HUES64 (cell line): ENCODE measurements at regions not wholly inside any gene's neighbourhood (a gene's known extent, or its start where the extent isn't known, plus 50 kb on each side); places are given as distances from the start of the nearest gene placed in this dataset.

Source experiments
- H3K27ac ChIP-seq: 2 replicates; pipeline ENCODE4 v1.7.0; 2013; ENCODE audit warnings: low read depth, low read length, inconsistent platforms
- H3K27me3 ChIP-seq: 2 replicates; pipeline ENCODE4 v1.6.1; 2013; ENCODE audit warnings: mild to moderate bottlenecking, low read length; ENCODE audit not compliant: insufficient read depth
- H3K36me3 ChIP-seq: 2 replicates; pipeline ENCODE4 v1.6.1; 2013; ENCODE audit warnings: mild to moderate bottlenecking, low read length; ENCODE audit not compliant: insufficient read depth
- H3K4me1 ChIP-seq: 2 replicates; pipeline ENCODE4 v1.6.1; 2013; ENCODE audit warnings: mild to moderate bottlenecking, low read length, moderate library complexity; ENCODE audit not compliant: insufficient read depth
- H3K4me3 ChIP-seq: 2 replicates; pipeline ENCODE4 v1.5.1; 2013; ENCODE audit warnings: mild to moderate bottlenecking, low read length, moderate library complexity
- H3K9ac ChIP-seq: 2 replicates; pipeline ENCODE4 v1.6.1; 2013; ENCODE audit warnings: mild to moderate bottlenecking, low read depth, low read length
- H3K9me3 ChIP-seq: 2 replicates; pipeline ENCODE4 v1.6.1; 2013; ENCODE audit warnings: low read depth, low read length; ENCODE audit not compliant: insufficient read depth
- WGBS: fragments of 150-250, 120-280 bp; methylation state at CpG from one replicate; pipeline ENCODE4 v1.1.7; 2013; ENCODE audit warnings: missing lambda C conversion rate; 5-methylcytosine and 5-hydroxymethylcytosine counted together

DNA sequence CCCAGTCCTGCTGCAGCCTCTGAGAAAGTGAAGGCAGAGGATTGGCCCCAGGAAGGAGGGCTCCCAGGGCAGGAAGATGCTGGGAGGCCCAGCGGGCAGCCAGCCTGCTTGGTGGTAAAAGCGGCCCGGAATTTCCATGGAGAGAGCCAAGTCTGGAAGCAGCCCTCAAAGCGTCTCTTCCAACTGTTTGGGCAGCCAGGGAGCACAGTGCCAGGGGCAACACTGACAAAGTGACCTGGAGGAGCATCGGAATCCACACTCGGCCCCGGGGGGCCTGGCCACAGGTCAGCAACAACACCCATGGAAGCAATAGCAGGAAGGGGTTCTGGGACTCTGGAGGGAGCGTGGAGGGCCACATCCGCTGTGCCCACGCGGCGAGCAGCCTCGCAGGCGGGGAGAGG is 63.2 kb upstream of the FGFR2 start:
- H3K9ac ChIP-seq, result no peak overlapping the region
- no peaks in the 10 kb centered on the region for H3K27me3 ChIP-seq
- no peak overlapping the region for H3K27ac ChIP-seq
- no peaks in the 10 kb centered on the region for H3K4me1 ChIP-seq
- H3K9me3 ChIP-seq, result 0 out of 2 replicates have a peak, but pooled peaks cover 2% of the 10 kb centered on the region
- H3K36me3 ChIP-seq, result no peaks in the 10 kb centered on the region
- no peak overlapping the region for H3K4me3 ChIP-seq
- 94% methylated on average over 14 of the region's 14 CpGs for WGBS

GRCh38 chr10:121659236-121659635 is 61.0 kb upstream of the FGFR2 start:
- H3K4me1 ChIP-seq, result peaks cover 2% of the 10 kb centered on the region
- no peak overlapping the region for H3K27ac ChIP-seq
- no peak overlapping the region for H3K9ac ChIP-seq
- 84% methylated on average over 10 of the region's 10 CpGs for WGBS
- H3K9me3 ChIP-seq, result no peaks in the 10 kb centered on the region
- no peak overlapping the region for H3K4me3 ChIP-seq
- no peaks in the 10 kb centered on the region for H3K36me3 ChIP-seq
- no peaks in the 10 kb centered on the region for H3K27me3 ChIP-seq

DNA sequence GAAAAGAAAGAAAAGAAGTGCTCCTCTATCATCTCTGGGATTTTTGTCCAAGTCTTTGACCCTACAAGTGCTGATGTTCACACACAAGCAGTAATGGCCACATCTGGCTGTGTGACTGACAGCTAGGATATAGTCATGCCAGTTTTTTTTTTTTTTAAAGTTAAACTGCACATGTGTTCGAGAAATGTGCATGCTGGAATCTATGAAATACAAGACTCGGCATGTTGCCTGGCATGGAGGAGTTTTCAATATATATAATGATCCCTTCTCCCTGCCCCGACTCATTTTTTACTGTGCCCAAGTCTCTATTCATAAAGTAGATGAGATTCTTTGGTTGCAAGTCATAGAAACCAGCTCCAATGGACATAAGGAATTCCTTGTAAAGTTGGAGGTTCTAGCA is 60.4 kb upstream of the FGFR2 start:
- peaks cover 5% of the 10 kb centered on the region for H3K4me1 ChIP-seq
- no peak overlapping the region for H3K27ac ChIP-seq
- H3K27me3 ChIP-seq, result no peaks in the 10 kb centered on the region
- no peaks in the 10 kb centered on the region for H3K36me3 ChIP-seq
- no peak overlapping the region for H3K4me3 ChIP-seq
- no peaks in the 10 kb centered on the region for H3K9me3 ChIP-seq
- no peak overlapping the region for H3K9ac ChIP-seq
- 94% methylated on average over 3 of the region's 3 CpGs for WGBS

- Histone ChIP-seq H3K27me3 (no peaks in the 10 kb centered on the region), H3K4me1 (peaks cover 5% of the 10 kb centered on the region), H3K27ac (no peak overlapping the region), H3K36me3 (no peaks in the 10 kb centered on the region), H3K9me3 (no peaks in the 10 kb centered on the region), H3K9ac (no peak overlapping the region), H3K4me3 (no peak overlapping the region)
- 92% methylated on average over 5 of the region's 5 CpGs for WGBS
Observed at GRCh38 chr10:121658111-121658510, 59.9 kb upstream of the FGFR2 start.

DNA sequence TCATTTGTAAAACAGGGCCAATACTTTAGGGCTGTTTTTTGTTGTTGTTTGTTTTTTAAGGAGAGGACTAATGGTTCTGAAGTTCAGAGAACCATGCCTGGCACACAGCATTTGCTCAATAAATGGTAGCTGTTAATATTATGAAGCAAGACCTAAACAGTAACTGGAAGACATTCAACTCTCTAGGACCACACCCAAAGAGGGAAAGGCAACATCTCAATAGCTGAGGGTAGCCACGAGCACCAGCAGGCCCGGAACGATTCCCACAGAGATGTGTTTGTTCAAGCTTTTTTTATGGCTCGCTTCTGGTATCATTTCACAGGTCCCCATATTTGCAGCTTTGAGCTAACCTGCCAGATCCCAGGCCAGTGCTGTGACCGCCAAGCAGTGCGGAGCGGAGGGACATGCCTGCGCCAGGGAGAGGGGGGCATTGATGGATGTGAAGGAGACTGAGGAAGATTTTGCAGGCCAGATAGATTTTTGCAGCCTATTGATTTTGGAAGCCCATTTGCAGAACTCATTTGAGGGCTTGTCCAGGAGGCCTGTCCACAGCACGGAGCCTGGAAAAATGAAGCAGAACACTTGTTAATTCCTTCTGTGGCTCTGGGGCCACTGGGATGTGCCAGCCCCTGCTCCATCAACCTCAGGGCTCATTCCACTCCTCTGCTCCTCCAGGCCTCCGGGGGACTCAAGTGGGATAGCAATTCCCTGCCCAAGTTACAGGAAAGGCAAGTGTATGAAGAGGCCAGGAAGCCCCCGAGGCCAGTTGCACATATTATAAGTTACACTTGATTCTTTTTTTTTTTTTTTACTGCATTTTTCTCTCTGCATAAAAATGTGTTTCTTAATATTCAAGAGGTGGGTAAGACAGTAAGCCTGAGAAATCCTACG is 57.3 kb upstream of the FGFR2 start:
- 87% methylated on average over 11 of the region's 12 CpGs for WGBS
- H3K27ac ChIP-seq, result no peak overlapping the region
- H3K36me3 ChIP-seq, result no peaks in the 10 kb centered on the region
- H3K4me1 ChIP-seq, result peaks cover 5% of the 10 kb centered on the region
- no peaks in the 10 kb centered on the region for H3K9me3 ChIP-seq
- no peaks in the 10 kb centered on the region for H3K27me3 ChIP-seq
- H3K9ac ChIP-seq, result no peak overlapping the region
- no peak overlapping the region for H3K4me3 ChIP-seq

DNA sequence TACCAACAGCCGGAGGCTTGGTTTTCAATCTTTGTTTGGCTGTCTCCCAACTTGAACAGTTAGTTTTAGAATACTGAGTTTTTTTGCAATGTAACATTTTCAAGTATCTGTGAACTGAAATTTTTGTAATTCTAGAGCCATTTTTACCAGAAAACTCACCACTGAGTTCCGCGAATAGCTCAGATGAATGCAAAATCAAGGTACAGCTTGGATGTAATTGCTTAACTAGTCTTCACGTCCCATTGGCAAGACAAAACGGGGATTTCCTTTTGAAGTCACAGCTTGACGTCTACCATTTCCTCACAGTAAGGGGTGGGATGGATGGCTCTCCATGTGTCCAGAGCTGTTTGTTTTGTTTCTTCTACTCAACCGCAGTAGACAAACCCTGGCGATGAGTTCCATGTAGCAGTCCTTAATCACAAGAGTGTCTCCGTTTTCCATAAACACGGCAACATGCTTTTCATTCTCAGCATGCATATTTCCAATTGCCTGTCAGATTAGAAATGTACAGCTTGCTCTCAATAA is 55.8 kb upstream of the FGFR2 start:
- Histone ChIP-seq H3K4me3 (no peak overlapping the region), H3K9ac (no peak overlapping the region), H3K27ac (no peak overlapping the region), H3K27me3 (no peaks in the 10 kb centered on the region), H3K9me3 (no peaks in the 10 kb centered on the region), H3K36me3 (no peaks in the 10 kb centered on the region), H3K4me1 (peaks cover 5% of the 10 kb centered on the region)
- 67% methylated on average over 10 of the region's 10 CpGs for WGBS

DNA sequence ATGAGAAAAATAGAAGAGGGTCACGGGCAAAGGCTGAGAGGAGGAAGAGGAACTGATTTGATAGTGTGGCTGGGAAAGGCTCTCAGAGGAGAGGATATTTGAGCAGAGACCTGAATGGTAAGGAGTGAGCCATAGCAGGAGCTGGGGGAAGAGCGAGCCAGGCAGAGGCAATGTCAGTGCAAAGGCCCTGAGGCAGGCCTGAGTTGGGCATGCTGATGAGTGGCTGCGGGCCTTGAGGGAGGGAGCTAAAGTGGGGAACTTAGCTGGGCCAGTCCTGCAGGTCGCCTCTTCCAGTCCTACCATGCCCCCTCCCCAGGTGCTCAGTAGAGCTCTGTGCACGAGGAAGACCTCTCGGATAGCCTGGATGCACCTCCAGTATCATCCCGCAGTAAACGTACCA is 55.4 kb upstream of the FGFR2 start:
- no peak overlapping the region for H3K4me3 ChIP-seq
- 92% methylated on average over 8 of the region's 8 CpGs for WGBS
- H3K27me3 ChIP-seq, result no peaks in the 10 kb centered on the region
- H3K9ac ChIP-seq, result no peak overlapping the region
- no peak overlapping the region for H3K27ac ChIP-seq
- no peaks in the 10 kb centered on the region for H3K36me3 ChIP-seq
- peaks cover 5% of the 10 kb centered on the region for H3K4me1 ChIP-seq
- no peaks in the 10 kb centered on the region for H3K9me3 ChIP-seq

DNA sequence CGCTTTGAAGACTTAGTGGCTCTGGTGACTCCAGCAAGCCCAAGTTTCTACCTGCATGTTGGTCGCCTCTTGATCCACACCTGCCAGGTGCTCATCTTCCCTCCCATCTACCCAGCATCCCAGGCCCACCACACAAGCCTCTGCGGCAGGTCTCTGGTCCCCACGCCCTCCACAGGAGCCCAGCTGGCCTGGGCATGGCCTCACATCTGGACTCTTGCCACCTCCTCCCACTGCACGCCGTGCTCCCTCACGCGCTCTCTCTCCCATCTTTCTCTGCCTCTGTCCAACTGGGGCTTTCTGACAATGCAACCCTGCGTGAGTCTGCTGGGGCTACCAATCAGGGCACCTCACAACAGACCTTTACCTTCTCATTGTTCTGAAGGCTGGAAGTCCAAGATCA is 50.2 kb upstream of the FGFR2 start:
- Histone ChIP-seq H3K9ac (no peak overlapping the region), H3K27ac (no peak overlapping the region), H3K9me3 (no peaks in the 10 kb centered on the region), H3K36me3 (no peaks in the 10 kb centered on the region), H3K4me1 (no peaks in the 10 kb centered on the region; the same call in 1 of the 2 replicates), H3K4me3 (no peak overlapping the region), H3K27me3 (no peaks in the 10 kb centered on the region)
- 88% methylated on average over 9 of the region's 9 CpGs for WGBS

DNA sequence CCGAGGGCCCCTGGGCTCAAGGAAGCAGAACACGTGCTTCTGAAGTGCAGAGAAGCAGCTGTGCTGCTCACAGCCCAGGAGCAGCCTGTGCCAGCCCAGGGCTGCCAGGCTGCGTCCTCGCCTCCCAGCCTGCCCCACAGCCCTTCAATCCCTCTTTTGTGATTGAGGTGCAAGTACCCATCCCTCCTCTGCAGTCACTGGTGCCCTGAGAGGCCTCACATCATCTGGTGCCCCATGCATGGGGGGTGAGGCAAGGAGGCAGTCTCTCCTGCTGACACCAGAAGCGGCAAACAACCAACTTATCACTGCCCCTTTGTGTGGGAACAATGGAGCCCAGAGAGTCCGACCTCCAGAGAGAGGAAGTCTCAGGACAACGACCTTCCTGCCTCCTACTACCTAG is 49.8 kb upstream of the FGFR2 start:
- Histone ChIP-seq H3K4me1 (no peaks in the 10 kb centered on the region; the same call in 1 of the 2 replicates), H3K4me3 (no peak overlapping the region), H3K9me3 (no peaks in the 10 kb centered on the region), H3K36me3 (no peaks in the 10 kb centered on the region), H3K9ac (no peak overlapping the region), H3K27me3 (no peaks in the 10 kb centered on the region), H3K27ac (no peak overlapping the region)
- 69% methylated on average over 6 of the region's 7 CpGs for WGBS
